GM21576 (cell line): ENCODE measurements at regions not wholly inside any gene's neighbourhood (a gene's known extent, or its start where the extent isn't known, plus 50 kb on each side); places are given as distances from the start of the nearest gene placed in this dataset.

Source experiments
- ATAC-seq: cut with Tn5 transposase; IDR thresholded peaks from one replicate; pipeline ENCODE4 v1.9.1; 2021; ENCODE audit warnings: mild to moderate bottlenecking, moderate library complexity; ENCODE audit not compliant: unreplicated experiment

DNA sequence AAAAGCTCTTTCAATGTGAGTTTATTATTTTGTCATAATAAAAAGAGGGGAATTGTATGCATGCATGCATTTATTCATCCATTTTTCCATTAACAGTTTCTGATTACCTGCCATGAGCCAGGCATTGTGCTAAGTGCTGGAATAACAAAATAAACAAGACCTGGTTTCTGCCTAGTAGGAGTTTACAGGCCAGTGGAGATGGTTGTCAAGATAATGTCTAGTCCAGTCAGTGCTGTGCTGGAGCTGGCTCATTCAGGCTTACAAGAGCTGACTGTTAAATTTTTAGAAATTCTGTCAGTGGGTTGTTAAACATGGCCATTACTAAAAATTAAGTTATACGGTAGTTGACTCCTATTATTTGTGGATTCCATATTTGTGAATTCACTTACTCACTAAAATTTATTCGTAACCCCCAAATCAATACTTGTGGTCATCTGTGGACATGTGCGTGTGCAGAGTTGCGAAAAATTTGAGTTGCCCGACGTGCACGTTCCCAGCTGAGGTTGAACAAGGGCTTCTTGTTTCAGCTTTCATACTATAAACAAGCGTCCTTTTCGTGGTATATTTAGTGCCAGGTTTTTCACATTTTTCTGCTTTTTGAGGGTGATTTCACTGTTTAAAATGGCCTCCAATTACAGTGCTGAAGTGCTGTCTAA lies 172.3 kb upstream of the RPS6KA3 start:
- no peak for ATAC-seq

DNA sequence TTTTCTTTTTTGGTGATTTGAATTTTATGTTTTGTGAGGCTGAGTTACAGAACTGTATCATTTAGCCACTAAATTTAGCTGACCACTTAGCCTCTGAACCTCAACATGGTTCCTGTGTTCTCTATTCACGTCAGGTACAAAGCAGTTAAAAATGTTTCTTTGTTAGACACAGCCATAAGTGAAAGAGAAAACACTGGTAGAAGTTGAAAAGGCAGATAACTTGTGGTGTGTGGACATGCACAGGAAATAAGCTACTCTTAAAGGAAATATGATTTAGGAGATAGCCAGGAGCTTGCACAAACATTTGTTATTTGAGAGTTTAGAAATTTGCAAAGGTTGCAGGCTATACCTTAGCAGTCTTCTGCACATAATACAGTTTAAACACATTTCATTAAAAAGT lies 171.0 kb upstream of the RPS6KA3 start:
- ATAC-seq: no peak

- no peak for ATAC-seq
Measured at GRCh38 chrX:20435913-20436312, 169.2 kb upstream of the RPS6KA3 start.

DNA sequence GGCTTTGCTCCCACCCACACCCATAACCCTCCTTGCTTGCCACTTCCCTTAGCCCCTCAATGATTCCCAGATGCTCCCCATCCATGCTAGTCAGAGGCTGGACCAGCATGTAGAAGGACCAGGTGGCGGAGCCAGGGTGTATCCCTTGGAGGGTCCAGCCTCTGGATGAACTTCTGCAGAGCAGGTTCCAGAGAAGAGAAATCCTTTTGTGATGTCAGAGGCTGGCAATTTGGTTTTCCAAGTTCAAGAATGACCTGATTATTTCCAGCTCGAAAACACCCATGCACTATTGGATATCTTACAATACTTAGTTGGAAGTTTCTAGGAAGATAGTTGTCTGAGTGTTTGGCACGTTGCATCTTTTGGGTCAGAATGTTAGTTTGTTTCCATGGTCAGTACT lies 168.3 kb upstream of the RPS6KA3 start:
- ATAC-seq: no peak

DNA sequence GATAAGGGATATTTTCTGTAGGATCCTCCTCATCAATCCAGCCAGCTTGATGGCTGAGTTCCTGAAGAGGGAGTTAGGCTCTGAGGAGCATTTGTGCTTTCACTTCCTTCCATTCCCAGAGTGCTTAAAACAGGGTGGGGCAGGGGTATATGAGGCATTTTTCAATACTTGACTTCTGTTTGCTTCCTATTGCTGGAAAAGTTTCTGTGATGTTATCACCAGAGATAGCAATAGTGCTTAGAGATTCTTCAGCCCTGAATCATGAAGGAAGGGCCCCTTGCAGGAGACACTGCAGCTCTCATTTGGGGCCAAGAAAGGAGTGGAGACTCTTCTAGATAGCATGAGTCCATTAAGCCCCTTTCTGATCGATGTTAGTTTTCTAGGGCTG lies 166.7 kb upstream of the RPS6KA3 start:
- no peak for ATAC-seq

- no peak for ATAC-seq
Measured at GRCh38 chrX:20432746-20433387, 166.2 kb upstream of the RPS6KA3 start.

- no peak for ATAC-seq
Measured at GRCh38 chrX:20432048-20432447, 165.3 kb upstream of the RPS6KA3 start.

DNA sequence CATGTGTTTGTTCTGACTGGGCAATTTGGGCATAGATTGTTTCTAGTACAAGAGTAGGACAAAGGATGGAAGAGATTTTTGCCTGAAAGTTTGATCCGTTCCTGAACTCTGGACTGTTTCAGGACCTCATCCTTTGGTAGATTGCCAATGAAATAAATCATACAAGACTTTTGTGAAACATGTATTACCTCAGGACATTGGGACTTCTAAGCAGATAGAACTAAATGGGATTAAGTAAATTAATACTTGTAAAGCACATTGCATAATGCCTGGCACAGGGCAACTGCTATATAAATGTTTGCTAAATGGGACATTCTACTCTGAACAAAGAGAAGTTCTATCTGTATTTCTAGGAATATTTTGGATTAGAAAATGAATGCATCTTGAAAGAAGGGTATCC lies 164.8 kb upstream of the RPS6KA3 start:
- no peak for ATAC-seq

- ATAC-seq: peak; percentile 60
Measured at GRCh38 chrX:20427173-20427770, 160.6 kb upstream of the RPS6KA3 start.

DNA sequence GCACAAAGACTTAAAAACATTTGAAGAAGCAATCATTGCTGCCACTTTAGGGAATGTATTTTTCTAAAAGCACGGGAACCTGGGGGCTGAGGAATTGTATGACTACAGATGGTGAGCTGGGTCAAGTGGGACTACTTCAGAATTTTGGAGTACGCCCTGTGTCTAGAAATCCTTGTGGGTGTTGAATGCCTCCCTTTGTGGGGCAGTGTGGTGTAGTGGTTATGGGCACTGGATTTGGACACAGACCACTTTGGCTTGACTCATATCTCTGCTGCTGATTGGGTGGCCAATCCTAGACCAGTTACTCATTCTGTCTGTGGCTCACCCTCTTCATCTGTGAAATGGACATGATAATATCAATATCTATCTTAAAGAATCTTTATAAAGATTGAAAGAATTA lies 155.0 kb upstream of the RPS6KA3 start:
- ATAC-seq: no peak

DNA sequence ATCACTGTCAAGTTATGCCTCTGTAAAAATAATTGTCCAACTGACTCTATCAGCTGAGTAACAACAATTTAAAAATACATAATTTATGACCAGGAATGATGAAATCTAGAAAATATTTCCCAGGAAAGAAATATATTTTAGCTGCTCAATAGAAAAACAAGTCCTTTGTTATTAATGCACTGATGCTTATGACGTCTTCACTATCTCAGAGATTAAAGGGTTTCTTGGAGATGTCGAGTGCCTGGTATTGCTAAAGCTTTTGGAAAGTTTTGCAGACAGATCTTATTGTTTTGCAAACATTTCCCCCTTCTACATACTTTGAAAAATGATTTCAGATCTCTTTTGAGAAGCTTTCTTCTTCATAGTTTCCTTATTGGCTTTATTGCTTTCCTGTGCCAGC lies 154.6 kb upstream of the RPS6KA3 start:
- no peak for ATAC-seq

GRCh38 chrX:20420058-20420457 lies 153.3 kb upstream of the RPS6KA3 start:
- ATAC-seq: no peak

GRCh38 chrX:20418379-20419150 lies 151.9 kb upstream of the RPS6KA3 start:
- ATAC-seq: peak; percentile 85

GRCh38 chrX:20414762-20415445 lies 148.2 kb upstream of the RPS6KA3 start:
- no peak for ATAC-seq

- ATAC-seq: no peak
Measured at GRCh38 chrX:20414066-20414465, 147.4 kb upstream of the RPS6KA3 start.

- peak; percentile 90 for ATAC-seq
Measured at GRCh38 chrX:20412871-20413486, 146.3 kb upstream of the RPS6KA3 start.

- no peak for ATAC-seq
Measured at GRCh38 chrX:20410540-20410939, 143.8 kb upstream of the RPS6KA3 start.

DNA sequence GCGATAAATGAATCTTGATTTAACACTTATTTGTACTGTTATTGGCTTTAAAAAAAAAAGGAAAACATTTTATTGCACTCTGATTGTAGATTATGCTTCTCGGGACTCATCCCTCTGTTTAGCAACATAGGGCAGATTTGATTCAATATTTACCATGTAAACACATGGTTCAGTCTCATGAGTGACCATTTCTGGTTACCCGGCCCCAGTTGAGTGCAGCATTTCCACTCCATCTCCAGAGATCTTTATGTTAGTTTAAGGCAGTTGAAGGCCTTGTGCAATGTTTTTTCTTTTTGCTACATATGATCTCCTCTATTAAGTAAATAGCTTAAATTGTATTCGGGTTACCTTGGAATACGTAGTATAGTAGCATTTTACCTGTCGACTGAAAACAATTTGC lies 143.3 kb upstream of the RPS6KA3 start:
- no peak for ATAC-seq

DNA sequence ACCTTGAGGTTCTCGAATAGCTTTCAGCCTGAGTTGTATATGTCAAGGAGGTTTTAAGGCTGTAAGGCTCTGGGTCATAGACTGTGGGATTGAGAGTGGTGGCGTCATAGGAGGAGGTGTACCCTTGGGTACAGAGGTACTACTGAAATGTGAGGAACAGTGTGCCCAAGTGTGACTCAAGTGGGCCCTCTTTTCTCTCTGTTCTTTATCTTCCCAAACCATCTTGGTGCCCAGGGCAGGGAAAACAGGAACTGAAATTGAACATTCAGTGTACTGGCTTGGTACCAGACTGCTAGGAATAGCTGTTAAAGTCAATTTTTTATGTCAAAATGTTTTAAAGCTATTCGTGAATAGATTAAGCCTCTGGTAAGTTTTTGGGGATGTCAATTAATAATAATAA lies 136.2 kb upstream of the RPS6KA3 start:
- ATAC-seq: no peak

GRCh38 chrX:20399728-20400414 lies 133.2 kb upstream of the RPS6KA3 start:
- no peak for ATAC-seq
